Kidney glomerular epithelial cell (primary cell): ENCODE measurements at regions not wholly inside any gene's neighbourhood (a gene's known extent, or its start where the extent isn't known, plus 50 kb on each side); places are given as distances from the start of the nearest gene placed in this dataset.
A peak's percentile ranks its signal among the peaks of the same experiment; 100 is the strongest.

ENCODE experiments used
- DNase-seq: peaks from one replicate; lab custom pipeline; 2025; lab: John Stamatoyannopoulos, UW

DNA sequence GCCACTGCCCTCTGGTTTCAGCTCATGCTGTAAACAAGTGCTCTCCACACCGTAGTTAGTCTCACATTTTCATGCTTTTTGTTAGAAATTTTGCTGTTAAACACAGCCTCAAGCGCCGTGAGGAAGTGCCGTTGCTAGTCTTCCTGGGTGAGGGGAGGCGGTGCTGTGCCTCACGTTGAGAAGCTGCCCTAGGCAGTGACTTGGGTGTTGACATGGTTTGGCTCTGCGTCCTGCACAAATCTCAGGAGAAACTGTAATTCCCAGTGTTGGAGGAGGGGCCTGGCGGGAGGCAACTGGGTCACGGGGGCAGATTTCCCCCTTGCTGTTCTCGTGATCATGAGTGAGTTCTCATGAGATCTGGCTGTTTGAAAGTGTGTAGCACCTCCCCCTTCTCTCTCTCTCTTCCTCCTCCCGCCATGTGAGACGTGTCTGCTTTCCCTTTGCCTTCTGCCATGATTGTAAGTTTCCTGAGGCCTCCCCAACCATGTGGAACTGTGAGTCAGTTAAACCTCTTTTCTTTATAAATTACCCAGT lies 95.8 kb downstream of the ERMARD start:
- no peak for DNase-seq

DNA sequence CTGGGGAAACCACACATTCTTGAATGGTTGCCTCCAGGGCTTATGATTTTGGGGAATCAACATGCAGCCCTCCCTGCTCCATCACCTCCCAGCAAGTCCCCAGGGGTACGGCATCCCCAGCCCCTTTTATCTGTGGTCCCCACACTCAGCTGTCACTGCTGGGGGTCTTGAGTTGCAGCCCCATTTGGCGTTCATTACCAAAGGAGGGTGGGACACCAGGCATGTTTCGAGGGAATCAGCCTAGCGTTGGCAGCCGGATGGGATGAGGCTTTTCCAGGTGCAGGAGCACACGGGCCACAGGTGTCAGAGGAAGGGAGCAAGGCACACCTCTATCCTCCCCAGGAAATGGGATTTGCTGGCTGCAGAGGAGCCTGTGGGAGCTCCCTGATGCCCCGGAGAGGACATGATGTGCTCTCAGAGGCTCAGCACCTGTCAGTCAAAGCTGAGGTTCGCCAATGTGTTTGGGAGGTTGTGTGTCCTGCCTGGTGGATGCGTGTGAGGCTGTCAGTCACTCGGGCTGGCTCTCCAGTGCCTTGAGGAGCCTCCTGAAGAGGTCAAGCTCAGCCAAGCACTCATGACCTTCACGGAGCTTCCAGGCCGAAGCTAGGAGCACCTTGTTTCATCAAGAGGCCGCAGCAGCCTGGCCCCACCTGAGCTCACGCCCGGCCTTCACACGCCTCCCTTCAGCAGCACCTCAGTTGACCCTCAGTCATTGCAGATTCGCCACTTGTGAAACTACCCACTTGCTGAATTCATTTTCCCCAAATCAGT lies 95.0 kb downstream of the ERMARD start:
- no peak for DNase-seq

DNA sequence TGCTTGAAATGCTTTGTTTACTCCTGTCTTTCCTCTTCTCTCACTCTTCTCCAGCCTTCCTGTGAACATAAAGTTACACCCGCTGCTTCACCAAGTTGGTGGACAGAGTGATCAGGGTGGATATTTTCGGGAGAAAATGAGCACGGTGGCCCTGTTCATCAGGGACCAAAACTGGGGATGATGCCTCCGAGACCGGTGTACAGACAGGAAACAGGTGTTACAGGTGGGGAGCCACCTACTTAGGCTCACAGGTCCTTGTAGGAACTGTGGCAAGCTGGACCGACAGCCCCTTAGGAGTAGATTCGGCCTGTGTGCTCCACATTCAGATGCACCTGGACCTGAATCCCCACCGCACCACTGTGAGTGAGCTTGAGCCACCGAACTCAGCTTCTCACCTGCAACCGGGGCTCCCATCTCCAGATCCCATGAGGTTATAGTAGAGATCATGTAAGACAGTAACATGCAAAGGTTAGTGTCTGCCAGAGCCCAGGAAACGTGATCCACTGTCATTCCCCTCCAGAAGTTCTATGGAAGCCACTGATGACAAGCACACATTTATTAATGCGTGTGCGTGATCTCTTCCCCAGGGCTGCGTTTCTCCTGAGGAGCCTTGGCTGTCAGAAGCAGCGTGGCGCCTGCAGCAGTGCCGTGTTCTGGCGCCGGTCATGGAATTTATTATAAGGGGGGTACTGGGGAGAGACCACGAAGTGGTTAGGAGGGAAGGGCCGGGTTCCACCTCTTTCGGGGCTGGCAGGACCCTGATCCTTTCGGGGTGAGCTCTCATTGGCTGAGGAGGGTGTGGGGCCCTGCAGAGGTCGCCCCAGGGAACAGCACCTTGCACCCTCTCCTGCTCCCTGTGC lies 94.2 kb downstream of the ERMARD start:
- DNase-seq: no peak

DNA sequence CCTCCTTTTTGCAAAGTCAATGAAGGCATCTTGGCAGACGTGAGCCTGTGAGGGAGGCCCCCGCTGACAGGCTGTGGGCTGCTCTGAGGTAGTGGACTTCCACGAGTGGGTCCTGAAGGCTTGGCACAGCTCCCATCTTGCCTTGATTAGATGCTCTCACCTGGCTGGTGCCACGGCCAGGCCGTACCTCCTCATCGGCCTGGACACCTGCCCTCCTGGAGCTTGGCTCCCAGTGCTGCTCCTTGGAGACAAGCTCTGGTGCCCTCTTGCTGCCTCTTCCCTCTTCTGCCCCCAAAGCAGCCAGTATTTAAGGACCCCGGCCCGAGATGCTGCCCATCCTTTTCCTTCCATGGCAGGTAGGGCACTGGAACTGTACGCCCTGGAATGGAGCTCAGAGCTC lies 93.5 kb downstream of the ERMARD start:
- no peak for DNase-seq

DNA sequence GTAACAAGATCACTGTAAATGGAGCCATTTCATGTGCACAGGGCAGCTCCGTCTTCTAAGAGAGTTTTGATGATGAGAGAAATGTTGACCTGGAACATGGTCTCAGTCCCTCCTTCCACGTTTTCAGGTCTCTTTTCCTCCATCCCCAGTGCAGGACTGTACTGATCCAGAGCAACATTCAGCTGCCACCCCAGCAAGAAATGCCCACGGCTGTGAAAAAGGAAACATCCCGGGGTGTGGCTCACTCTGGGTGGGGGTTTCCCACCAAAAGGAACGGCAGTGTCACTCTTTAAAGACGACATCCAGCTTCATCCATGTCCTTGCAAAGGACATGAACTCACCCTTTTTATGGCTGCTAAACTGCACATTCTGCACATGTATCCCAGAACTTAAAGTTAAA lies 92.6 kb downstream of the ERMARD start:
- no peak for DNase-seq

DNA sequence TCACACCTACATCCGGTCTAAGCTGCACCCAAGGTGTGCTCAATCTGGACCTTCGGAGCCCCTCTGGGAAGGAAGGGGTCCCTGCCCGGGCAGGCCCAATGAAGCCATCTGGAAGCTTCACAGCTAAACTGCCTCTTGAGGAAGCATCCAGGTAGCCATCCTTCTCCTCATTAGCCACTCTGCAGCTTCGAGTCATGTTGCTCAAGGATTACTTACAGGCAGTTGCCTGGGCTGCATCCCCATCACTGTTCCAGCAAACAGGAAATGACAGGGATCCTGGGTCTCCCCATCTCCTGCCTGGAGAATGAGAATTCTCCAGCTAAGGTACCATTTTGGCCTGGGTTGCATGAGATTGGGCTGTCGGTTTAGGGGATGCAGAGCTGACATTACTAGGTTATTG lies 91.7 kb downstream of the ERMARD start:
- DNase-seq: no peak

DNA sequence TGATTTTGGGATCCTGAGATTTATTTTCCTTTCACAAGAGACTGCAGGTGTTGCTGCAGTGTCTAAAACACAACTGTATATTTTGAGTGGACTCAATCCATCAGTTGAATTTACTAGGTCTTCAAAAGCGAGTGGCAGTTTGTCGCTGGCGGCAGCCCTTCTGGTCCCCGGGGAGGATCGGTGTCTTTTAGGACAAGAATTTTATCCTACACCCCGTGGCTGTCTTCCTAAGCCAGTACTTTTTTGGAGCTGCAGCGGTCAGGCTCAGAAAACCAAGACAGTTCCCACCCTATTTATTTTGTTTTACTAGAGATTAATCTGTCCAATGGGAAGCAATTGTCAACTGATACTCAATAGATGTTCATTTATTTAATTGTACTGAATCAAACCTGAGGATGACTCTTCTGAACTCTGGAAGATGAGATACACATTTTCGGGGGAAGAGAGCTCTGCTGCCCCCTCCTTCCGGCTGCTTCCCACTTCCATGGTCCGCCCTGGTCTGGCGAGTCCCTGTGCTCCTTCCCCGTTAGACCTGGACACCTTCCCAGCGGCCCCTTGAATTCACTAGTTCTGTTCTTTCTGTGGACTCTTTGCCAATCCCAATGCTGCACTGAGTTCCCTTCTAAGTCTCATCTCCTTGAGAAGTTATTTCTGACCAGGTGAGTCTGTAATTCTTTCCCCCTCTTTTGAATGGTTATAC lies 90.6 kb downstream of the ERMARD start:
- no peak for DNase-seq

DNA sequence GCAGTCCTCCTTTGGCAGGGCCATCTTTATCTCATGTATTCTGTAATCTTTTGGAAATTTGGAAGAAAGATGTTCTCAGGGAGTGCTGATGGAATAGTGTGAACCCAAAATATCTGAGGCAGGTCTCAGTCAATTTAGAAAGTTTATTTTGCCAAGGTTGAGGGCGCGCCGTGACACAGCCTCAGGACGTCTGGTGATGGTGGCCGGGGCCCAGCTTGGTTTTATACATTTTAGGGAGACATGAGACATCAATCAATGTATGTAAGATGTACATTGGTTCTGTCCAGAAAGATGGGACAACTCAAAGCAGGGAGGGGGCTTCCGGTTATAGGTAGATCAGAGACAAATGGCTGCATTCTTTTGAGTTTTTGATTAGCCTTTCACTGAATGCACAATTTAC lies 89.8 kb downstream of the ERMARD start:
- DNase-seq: no peak

DNA sequence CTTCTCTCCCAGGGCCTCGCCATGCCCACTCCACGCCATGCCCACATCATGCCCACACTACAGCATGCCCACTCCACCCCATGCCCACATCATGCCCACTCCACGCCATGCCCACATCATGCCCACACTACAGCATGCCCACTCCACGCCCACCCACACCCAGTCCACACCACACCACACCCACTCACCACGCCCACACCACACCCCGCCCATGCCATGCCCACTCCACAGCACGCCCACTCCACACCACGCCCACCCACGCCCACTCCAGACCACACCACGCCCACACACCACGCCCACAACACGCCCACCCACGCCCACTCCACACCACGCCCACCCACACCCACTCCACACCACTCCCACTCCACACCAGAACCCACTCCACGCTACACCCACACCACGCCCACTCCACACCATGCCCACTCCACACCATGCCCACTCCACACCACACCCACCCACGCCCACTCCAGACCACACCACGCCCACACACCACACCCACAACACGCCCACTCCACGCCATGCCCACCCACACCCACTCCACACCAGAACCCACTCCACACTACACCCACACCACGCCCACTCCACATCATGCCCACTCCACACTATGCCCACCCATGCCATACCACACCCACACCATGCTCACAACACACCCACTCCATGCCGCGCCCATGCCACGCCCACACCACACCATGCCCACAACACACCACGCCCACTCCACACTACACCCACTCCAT lies 88.6 kb downstream of the ERMARD start:
- DNase-seq: no peak

DNA sequence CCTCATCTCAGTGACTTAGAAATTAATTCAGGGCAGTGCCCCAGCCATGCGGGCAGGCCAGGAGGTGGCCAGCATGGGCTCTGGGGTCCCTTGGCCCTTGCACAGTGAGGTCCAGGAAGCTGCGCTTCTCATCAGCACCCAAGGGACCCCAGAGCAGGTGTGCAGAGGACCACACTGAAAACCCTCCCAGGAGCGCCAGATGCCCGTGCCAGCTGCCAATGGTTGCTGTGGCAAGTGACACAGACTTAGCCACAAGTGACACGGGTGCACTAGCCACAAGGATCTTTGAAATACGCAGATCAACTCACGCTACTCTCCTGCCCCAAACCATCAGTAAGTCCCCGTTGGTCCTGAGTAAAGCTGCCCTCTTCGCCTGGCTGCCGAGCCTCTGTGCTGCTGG lies 88.1 kb downstream of the ERMARD start:
- DNase-seq: no peak

DNA sequence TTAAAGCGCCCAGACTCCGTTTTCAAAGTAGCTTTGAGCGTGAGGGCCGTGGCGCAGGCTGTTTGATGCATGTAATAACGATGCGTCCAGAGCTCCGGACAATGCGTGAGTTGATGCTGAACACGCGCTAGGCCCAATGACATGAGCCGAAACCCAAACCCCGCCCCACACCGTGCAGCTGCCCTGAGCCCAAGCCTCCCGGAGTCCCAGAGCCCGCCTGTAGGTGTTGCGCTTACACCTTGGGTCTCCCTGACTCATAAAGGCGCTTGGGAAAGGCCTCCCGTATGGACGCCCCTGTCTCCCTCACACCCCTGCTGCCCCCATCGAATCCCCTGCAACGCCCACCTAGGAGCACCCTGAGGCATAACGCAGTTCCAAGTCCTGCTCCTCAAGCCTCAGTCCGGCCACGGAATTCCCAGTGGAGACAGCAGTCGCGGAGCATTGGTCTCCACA lies 87.6 kb downstream of the ERMARD start:
- DNase-seq: no peak

DNA sequence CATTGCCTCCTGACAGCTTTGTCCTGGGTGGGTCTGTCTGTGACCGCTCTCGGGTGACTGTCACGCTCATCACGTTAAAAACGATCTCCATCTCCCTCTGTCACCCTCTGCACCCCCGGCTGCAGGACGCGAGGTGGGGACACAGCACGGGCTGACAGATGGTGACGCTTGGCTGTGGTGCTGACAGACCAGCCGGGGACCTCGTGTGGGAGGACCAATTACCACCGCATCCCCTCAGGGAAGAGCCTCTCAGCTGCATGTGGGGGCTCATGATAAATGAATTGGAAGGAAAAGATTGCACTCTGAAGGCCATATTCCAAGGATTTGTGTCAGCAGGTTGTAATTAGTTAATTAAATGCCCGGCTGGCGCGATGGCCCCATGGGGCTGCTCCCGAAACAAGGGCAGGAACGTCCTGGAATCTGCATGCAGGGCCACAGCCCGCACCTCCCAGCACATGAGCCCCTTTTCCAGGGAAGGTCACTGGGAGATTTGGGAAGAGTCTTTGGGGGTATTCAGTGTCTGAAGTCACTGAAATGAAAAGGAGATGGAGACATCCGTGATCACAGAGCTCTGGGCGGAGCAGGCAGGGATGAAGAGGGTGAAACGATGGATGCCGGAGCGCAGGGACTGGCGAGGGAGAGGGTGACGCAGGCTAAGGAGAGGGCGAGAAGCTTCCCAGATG lies 87.1 kb downstream of the ERMARD start:
- DNase-seq: no peak

DNA sequence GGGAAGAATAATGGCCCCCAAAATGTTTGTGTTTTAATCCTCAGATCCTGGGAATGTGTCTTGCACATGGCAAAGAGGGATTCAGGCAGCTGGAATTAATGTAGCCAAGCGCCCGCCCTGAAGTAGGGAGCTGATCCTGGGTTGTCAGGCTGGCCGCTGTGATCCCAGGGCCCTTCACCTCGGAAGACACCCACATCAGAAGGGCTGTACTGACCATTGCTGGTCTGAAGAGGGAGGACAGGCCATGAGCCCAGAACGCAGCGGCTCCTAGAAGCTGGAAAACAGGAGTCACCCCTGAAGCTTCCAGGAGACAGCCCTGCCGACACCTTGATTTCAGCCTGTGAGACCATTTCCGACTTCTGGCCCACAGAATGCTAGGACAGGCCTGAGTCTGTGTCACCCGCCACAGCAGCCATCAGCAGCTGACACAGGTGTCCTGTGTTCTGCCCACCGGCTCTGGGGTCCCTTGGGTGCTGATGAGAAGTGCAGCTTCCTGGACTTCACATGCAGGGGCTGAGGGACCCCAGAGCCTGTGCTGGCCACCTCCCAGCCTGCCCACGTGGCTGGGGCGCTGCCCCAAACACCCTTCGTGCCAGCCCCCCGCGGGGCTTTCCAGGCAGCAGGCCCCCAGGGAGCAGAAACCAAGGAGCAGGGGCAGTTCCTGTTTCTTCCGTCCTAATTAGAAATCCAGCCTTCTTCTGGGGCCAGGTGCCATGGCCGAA lies 86.3 kb downstream of the ERMARD start:
- DNase-seq: no peak

DNA sequence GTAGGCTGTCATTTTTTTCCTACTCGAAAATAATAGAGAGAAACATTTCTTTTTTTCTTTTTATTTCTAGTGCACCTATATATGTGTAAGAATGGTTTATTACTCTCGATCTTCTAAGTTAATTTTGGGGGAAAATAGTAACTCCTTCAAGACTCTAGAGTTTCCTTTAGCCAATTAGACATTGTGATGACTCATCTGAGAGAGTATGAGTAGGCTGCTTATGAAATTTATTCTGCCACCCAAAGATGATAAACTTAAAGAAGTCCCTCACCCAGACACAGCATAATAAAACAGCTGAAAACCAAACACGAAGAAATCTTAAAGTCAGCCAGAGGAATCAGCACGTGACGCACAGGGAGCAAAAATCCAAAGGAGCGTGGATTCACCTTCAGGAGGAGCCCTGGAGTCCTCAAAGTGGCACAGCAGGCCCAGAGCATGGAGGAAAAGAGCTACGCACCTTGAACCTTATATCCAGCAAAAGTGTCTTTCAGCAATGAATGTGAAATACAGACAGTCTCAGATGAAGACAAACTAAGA lies 81.9 kb downstream of the ERMARD start:
- DNase-seq: peak; percentile 1

DNA sequence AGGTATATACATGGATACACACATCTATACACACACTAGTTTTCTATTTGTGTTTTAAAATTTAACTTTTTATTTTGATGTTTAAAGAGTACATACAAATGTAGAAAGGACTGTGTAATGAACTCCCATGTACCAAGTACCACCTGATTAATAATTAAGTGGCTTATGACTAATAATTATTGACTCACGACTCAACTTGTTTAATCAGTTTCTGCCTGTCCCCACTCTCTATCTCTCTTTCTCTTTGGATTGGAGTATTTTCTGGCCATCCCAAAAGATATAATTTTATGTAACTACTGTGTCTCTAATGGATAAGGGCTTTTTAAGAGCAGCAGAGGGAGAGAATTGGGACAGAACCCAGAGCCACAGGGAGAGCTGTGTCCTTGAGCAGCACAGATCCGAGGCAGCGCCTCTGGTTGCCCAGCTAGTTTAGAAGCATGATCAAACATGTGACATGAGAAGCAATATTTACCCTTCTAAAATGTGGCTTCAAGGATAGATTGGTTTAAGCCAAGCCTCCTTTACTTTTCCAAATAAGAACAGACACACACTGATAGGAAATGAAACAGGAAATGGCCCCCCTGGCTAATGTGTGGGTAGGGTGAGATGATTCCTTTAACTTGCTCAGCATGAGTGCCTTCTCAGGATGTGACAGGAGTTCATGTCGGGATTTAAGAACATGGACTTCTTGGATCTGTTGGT lies 81.0 kb downstream of the ERMARD start:
- peak; percentile 32 for DNase-seq

DNA sequence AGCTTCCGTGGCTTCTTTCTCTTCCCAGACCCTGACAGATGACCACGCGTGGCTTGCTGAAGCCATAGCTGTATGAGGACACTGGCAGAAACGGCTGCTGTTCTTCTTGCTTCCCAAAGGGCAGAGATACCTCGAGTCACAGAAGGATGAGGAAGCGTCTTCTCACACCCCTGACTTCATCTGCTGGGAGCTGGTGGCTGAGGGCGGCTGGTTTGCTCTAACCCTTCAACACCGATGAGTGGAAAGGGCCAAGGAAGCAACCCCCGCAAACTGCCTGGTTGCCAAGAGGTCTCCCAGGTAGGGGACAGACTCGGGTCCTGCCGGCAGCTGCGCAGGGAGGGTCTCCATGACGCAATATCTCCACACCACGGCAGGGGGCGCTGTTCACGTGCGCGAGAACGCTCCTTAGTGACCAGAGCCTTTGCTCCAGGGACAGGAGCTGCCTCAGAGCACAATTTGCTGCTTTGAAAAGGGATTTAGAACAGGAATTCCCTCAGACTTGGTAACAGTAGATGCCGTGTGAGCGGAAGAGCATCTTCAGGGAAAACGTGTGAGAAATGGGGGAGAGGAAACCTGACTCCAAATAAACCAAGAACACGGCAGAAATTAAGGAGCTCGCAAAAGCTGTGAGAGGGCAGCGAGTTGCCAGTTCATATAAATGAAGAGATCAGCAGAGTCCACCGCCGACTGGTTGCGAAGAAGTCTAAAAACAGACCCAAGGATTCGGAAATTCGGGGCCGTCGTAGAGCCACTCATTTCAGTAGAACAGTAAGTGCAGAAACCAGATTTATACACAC lies 80.2 kb downstream of the ERMARD start:
- peak; percentile 34 for DNase-seq
